EH (cell line): ENCODE measurements at regions not wholly inside any gene's neighbourhood (a gene's known extent, or its start where the extent isn't known, plus 50 kb on each side); places are given as distances from the start of the nearest gene placed in this dataset.

ENCODE experiments used
- DNase-seq: peaks from one replicate; pipeline ENCODE4 v3.0.0-alpha.2; 2015; ENCODE audit warnings: low read depth

GRCh38 chr11:106216281-106216680 lies 138.8 kb downstream of the AASDHPPT start:
- no peak for DNase-seq

GRCh38 chr11:106217456-106217855 lies 140.0 kb downstream of the AASDHPPT start:
- DNase-seq, result no peak

GRCh38 chr11:106218106-106218505 lies 140.6 kb downstream of the AASDHPPT start:
- no peak for DNase-seq

GRCh38 chr11:106222626-106223025 lies 145.2 kb downstream of the AASDHPPT start:
- DNase-seq, result no peak

GRCh38 chr11:106224172-106224571 lies 146.7 kb downstream of the AASDHPPT start:
- no peak for DNase-seq

GRCh38 chr11:106228996-106229395 lies 151.5 kb downstream of the AASDHPPT start:
- DNase-seq, result peak; percentile 0

GRCh38 chr11:106231591-106231990 lies 154.1 kb downstream of the AASDHPPT start:
- DNase-seq, result peak; percentile 0

GRCh38 chr11:106233191-106233590 lies 155.7 kb downstream of the AASDHPPT start:
- no peak for DNase-seq

- no peak for DNase-seq
These were observed 157.3 kb downstream of the AASDHPPT start for GRCh38 chr11:106234794-106235193.

GRCh38 chr11:106236295-106236694 lies 158.8 kb downstream of the AASDHPPT start:
- DNase-seq, result no peak

GRCh38 chr11:106238704-106239360 lies 161.4 kb downstream of the AASDHPPT start:
- DNase-seq, result no peak

- DNase-seq, result no peak
These were observed 164.3 kb downstream of the AASDHPPT start for GRCh38 chr11:106241601-106242257.

- no peak for DNase-seq
These were observed 165.4 kb downstream of the AASDHPPT start for GRCh38 chr11:106242718-106243415.

GRCh38 chr11:106246495-106246894 lies 169.0 kb downstream of the AASDHPPT start:
- no peak for DNase-seq

GRCh38 chr11:106249617-106250239 lies 172.3 kb downstream of the AASDHPPT start:
- no peak for DNase-seq

- no peak for DNase-seq
These were observed 185.4 kb downstream of the AASDHPPT start for GRCh38 chr11:106262852-106263251.

GRCh38 chr11:106263527-106263926 lies 186.1 kb downstream of the AASDHPPT start:
- no peak for DNase-seq

GRCh38 chr11:106271086-106271485 lies 193.6 kb downstream of the AASDHPPT start:
- no peak for DNase-seq

GRCh38 chr11:106271686-106272085 lies 194.2 kb downstream of the AASDHPPT start:
- peak; percentile 0 for DNase-seq

GRCh38 chr11:106275151-106275550 lies 197.7 kb downstream of the AASDHPPT start:
- no peak for DNase-seq

- no peak for DNase-seq
These were observed 198.7 kb downstream of the AASDHPPT start for GRCh38 chr11:106276126-106276525.

- DNase-seq, result peak; percentile 7
These were observed 199.5 kb downstream of the AASDHPPT start for GRCh38 chr11:106276859-106277436.
